Colonic mucosa (tissue), 4 donors: ENCODE measurements at regions not wholly inside any gene's neighbourhood (a gene's known extent, or its start where the extent isn't known, plus 50 kb on each side); places are given as distances from the start of the nearest gene placed in this dataset.

Experiments
- DNase-seq: peaks from one replicate; pipeline ENCODE4 v3.0.0-alpha.2; 2020
- H3K27ac ChIP-seq: fragments of 200-600 bp; one replicate; pipeline ENCODE4 v1.8.0; 2021
- H3K27me3 ChIP-seq: fragments of 200-600 bp; one replicate; pipeline ENCODE4 v1.8.0; 2021
- H3K36me3 ChIP-seq: fragments of 200-600 bp; one replicate; pipeline ENCODE4 v1.8.0; 2021
- H3K4me1 ChIP-seq: fragments of 200-600 bp; one replicate; pipeline ENCODE4 v1.8.0; 2021; ENCODE audit warnings: mild to moderate bottlenecking
- H3K4me3 ChIP-seq: fragments of 200-600 bp; one replicate; pipeline ENCODE4 v1.8.0; 2021
- H3K9ac ChIP-seq, 2 donors: one replicate each; pipeline ENCODE4 v1.7.0; 2013; ENCODE audit warnings: control low read depth in 2 of 2, low read depth in 2 of 2, low read length in 2 of 2
- H3K9me3 ChIP-seq: fragments of 200-600 bp; one replicate; pipeline ENCODE4 v1.8.0; 2021
- intact Hi-C: fragments of 100-400 bp; cut with DNase I; formaldehyde crosslinking; loops from one replicate; pipeline ENCODE4 v1.14.1; 2022
- TF ChIP-seq, protein P1 (sequence below): fragments of 200-600 bp; IDR thresholded peaks from one replicate; pipeline ENCODE4 v1.8.0; 2022; ENCODE audit warnings: antibody characterized with exemption, mild to moderate bottlenecking
- donor health status: healthy.
- donor health status: DM: no; HTN: no; CAD: no.
- donor health status: DM: no; HTN: no; CAD: no.

DNA sequence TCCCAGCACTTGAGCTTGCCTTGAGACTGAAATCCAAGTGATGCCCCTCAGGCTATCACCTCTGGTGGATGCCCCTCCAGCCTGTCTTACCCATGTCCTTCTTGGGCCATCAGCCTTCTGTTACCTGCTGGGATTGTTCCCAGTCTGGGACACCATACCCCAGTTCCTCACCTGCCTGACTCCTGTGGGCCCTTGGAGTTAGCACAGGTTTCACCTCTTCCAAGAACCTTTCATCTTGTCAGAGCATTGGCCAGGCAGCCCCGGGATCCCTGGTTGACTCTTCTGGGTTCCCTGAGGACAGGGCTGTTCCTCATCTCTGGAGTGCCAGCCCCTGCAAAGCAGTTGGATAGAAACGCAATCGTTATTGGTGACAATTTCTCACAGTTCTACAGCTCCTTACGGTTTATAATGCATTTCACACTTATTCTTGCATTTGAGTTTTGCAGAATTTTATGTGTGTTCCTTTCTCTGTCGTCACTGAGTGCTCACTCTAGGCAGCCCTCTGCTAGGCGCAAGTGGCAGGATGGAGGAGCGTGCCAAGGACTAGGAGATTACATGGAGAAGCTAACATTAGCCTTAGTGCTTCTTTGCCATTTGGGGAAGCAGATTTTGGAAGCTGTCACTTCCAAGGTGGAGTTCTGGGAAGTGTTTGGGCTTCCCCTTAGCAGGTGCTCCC is 139.7 kb downstream of the DDX1 start:
- Histone ChIP-seq H3K9me3 (no peaks in the 10 kb centered on the region), H3K4me3 (no peak overlapping the region), H3K4me1 (peaks cover 4% of the 10 kb centered on the region), H3K36me3 (no peaks in the 10 kb centered on the region), H3K27me3 (no peaks in the 10 kb centered on the region), H3K9ac (no peak overlapping the region), H3K27ac (no peak overlapping the region)
- DNase-seq: no peak
- TF ChIP-seq, protein P1, sequence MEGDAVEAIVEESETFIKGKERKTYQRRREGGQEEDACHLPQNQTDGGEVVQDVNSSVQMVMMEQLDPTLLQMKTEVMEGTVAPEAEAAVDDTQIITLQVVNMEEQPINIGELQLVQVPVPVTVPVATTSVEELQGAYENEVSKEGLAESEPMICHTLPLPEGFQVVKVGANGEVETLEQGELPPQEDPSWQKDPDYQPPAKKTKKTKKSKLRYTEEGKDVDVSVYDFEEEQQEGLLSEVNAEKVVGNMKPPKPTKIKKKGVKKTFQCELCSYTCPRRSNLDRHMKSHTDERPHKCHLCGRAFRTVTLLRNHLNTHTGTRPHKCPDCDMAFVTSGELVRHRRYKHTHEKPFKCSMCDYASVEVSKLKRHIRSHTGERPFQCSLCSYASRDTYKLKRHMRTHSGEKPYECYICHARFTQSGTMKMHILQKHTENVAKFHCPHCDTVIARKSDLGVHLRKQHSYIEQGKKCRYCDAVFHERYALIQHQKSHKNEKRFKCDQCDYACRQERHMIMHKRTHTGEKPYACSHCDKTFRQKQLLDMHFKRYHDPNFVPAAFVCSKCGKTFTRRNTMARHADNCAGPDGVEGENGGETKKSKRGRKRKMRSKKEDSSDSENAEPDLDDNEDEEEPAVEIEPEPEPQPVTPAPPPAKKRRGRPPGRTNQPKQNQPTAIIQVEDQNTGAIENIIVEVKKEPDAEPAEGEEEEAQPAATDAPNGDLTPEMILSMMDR: no peak
- intact Hi-C loops: no loop called here

DNA sequence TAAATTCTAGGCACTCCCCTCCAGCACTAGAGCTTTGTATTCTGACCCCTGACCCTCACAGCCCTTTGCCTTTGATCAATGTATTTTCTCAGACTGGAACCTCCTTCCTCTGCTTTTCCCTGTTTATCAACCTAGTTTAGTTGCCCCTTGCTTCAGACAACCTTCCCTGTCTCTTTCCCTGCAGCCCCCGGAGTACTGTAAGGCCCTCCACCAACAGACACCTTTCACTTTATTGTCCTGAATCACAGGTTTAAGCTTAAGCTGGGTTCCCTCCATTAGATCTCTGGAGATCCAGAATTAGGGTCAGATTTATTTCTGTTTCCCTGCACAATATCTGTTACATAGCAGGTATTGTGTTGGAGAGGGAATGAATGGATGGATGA is 140.2 kb downstream of the DDX1 start:
- no peak overlapping the region for H3K9ac ChIP-seq
- peaks cover 4% of the 10 kb centered on the region for H3K4me1 ChIP-seq

DNA sequence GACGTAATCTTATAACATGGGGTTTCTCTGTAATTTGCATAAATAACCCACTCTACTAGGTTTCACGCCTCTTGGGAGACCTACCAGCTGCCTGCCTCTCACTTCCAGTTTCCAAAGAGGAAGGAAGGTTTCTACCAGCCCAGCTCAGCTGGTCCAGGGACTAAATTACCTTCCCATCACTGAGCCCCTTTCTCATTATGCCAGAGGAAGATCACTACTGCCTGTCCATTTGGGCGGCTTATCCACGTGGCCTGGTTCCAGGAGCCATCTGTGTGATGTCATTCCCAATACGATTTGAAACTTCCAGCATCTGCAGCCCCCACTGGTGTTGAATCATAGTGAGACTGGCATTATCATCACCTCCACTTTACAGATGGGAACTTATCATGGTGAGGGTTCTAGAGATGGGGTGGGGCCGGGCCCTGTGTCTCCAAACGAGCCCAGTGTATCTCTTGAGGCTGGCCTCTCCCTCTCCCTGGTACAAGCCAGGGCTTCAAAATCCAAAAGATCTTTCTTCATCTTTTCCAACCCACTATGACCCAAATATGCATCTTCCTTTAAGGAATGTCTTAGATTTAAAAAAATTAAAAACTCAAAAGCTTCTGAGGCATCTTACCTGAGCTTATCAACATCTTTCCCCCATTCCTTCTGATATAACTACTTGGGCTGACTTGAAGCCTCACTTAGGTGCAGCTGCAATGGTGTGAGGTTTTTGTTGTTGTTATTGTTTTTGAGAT is 140.8 kb downstream of the DDX1 start:
- H3K27me3 ChIP-seq: no peaks in the 10 kb centered on the region
- H3K4me1 ChIP-seq: peaks cover 4% of the 10 kb centered on the region
- H3K36me3 ChIP-seq: no peaks in the 10 kb centered on the region
- no peak overlapping the region for H3K9ac ChIP-seq
- no peak for DNase-seq
- intact Hi-C loops: no loop called here
- TF ChIP-seq, protein P1: no peak
- no peak overlapping the region for H3K4me3 ChIP-seq
- H3K9me3 ChIP-seq: no peaks in the 10 kb centered on the region
- no peak overlapping the region for H3K27ac ChIP-seq

More for the DNA sequence above, 140.2 kb downstream of the DDX1 start:
- H3K9me3 ChIP-seq: no peaks in the 10 kb centered on the region
- no peak for DNase-seq
- H3K27me3 ChIP-seq: no peaks in the 10 kb centered on the region
- no peak overlapping the region for H3K4me3 ChIP-seq
- intact Hi-C loops: no loop called here
- H3K36me3 ChIP-seq: no peaks in the 10 kb centered on the region
- H3K27ac ChIP-seq: no peak overlapping the region
- TF ChIP-seq, protein P1: no peak

DNA sequence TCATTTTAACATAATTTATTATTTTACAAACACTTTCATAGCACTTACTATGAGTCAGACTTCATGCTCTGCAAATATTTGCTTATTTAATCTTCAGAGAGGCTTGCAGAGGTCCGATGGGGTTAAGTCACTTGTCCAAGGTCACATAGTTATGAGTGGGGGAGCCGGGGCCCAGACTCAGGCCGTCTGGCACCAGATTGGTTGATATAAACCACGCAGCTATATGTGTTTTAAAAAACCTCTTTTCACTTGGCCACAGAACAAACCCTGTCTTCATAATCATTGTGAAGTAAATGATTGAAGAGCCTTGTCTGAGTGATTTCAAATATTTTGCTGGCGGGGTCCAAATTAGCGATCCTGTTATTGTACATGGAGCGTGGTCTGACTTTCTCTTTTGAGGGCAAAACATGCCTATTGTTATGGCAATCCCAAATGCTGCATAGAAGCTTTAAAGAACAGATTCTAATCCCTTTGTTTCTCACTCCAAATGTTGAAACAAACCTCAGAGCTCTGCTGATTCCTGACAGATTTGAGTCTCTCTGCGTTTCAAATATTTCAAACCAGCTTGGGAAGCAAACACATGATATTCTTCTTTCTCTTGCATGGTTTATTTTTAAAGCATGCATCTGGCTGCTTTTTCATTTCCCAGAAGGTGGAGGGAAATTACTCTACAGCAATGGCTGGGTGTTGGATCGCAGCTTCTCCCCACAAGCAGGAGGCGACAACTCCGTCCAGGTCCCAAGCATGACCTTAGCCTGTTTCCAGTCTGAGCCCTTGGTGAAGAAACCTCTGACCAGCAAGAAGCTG is 142.4 kb downstream of the DDX1 start:
- no peaks in the 10 kb centered on the region for H3K36me3 ChIP-seq
- no peaks in the 10 kb centered on the region for H3K27me3 ChIP-seq
- H3K27ac ChIP-seq: no peak overlapping the region
- H3K4me3 ChIP-seq: no peak overlapping the region
- no peak for DNase-seq
- TF ChIP-seq, protein P1: no peak
- no peak overlapping the region for H3K9ac ChIP-seq
- H3K9me3 ChIP-seq: no peaks in the 10 kb centered on the region
- peaks cover 4% of the 10 kb centered on the region for H3K4me1 ChIP-seq
- intact Hi-C loops: no loop called here

DNA sequence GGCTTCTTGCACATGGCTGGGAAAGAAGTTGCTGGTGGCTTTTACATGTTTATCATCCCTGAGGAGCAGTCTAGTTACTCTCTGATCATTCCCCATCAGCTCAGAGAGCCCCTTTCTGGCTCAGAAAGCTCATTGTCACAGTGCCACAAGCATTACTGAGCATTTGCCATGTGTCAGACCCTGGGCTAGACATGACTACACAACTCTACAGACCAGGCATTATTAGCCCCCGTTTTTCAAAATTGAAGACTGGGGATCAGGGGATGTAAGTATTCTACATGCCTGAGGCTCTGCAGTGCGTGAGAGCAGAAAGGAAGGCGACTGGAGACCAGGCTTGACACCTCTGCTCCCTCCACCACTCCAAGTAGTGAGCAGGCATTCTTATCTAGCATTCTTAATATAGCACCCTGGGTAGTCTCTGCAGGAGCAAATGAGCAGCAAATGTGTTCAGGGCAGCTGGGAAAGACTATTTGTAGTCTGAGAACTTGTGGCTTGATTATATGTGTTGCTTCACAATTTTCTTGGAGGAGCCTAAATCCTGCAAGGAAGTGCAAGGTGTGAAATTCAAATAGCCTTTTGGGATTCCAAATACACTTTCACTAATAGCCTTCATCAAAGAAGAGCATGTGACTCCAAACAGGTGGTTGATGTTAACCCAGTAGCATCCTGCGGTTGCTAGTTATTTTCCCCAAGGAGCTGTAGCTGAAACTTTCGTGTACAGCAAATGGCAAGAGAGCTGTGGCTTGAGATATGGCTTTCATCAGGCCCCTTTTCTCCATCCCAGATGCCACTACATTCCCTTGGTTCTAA is 143.2 kb downstream of the DDX1 start:
- Histone ChIP-seq H3K4me3 (no peak overlapping the region), H3K9me3 (no peaks in the 10 kb centered on the region), H3K9ac (no peak overlapping the region), H3K27me3 (no peaks in the 10 kb centered on the region), H3K4me1 (peaks cover 4% of the 10 kb centered on the region), H3K36me3 (no peaks in the 10 kb centered on the region), H3K27ac (no peak overlapping the region)
- TF ChIP-seq, protein P1: no peak
- DNase-seq: no peak
- intact Hi-C loops: no loop called here
